ENCODE measurements at regions not wholly inside any gene's neighbourhood (a gene's known extent, or its start where the extent isn't known, plus 50 kb on each side); places are given as distances from the start of the nearest gene placed in this dataset.

GRCh38 chr3:101979033-101979432, 129.7 kb downstream of the NFKBIZ start:
- Histone ChIP-seq H3K79me2 (ENCODE audit: control insufficient read depth, insufficient read depth, low read length) (no peaks in the 10 kb centered on the region), H3K4me3 (replicated peaks in 1 of 3; ENCODE audit: insufficient read depth in 1 of 3, low read depth in 1 of 3, low read length in 3 of 3) (no peak overlapping the region), H3K9ac (replicated peaks; ENCODE audit: extremely low read depth, insufficient read depth, low read length) (no peak overlapping the region), H4K20me1 (replicated peaks; ENCODE audit: control insufficient read depth, extremely low read depth, insufficient read depth, low read length) (no peaks in the 10 kb centered on the region), H3K4me2 (ENCODE audit: insufficient read depth, low read length) (no peak overlapping the region), H3K9me3 (replicated peaks; ENCODE audit: control insufficient read depth, insufficient read depth, low read length) (no peaks in the 10 kb centered on the region), H3K9me1 (replicated peaks; ENCODE audit: control insufficient read depth, extremely low read depth, insufficient read depth, low read length) (no peaks in the 10 kb centered on the region), H3K27me3 (ENCODE audit: control insufficient read depth in 2 of 2, insufficient read depth in 2 of 2, low read length in 2 of 2) (no peaks in the 10 kb centered on the region), H3K4me1 (ENCODE audit: control insufficient read depth, extremely low read depth, insufficient read depth, low read length) (no peaks in the 10 kb centered on the region), H3K27ac (ENCODE audit: insufficient read depth, low read depth, low read length) (no peak overlapping the region), H3K36me3 (ENCODE audit: control insufficient read depth in 2 of 2, extremely low read depth in 1 of 2, insufficient read depth in 2 of 2, low read length in 2 of 2) (no peaks in the 10 kb centered on the region), H2AFZ (ENCODE audit: low read depth, low read length) (no peak overlapping the region)
- intact Hi-C loops (cut with micrococcal nuclease) (no loop called here), dilution Hi-C loops (cut with MboI; ENCODE audit: extremely low pct_ligation_motif_present, low sequenced_read_pairs) (no loop called here)
- FAIRE-seq (no peak), DNase-seq (ENCODE audit: low read depth, low spot score) (no peak)
- TF ChIP-seq GATA2 (IDR thresholded peaks at IDR 0.05; ENCODE audit: insufficient read depth, insufficient read length, low read depth, low read length) = no peak
- TF ChIP-seq FOS (IDR thresholded peaks at IDR 0.05; ENCODE audit: borderline replicate concordance, insufficient read depth, low read length) = no peak
- TF ChIP-seq EZH2 (IDR thresholded peaks at IDR 0.05; ENCODE audit: borderline replicate concordance, low read depth, low read length, severe bottlenecking) = no peak
- no peak for TF ChIP-seq POLR2AphosphoS5 (IDR thresholded peaks at IDR 0.05; ENCODE audit: insufficient read depth, low read depth, low read length)
- ChIA-PET CTCF (interaction anchor here (1.6 kb wide), 1 partner anchor 250 kb away, joined by 7 read pairs; no protein-coding TSS in a partner anchor), POLR2A (no interaction called here)
- no TSS peak for BruUV-seq (replicated peaks)

- no peaks in the 10 kb centered on the region for H4K20me1 ChIP-seq (replicated peaks; ENCODE audit: control insufficient read depth, extremely low read depth, insufficient read depth, low read length)
- TF ChIP-seq MAX (IDR thresholded peaks at IDR 0.05; ENCODE audit: insufficient read depth, insufficient read length) (no peak), GATA2 (IDR thresholded peaks at IDR 0.05; ENCODE audit: insufficient read depth, insufficient read length, low read depth, low read length) (no peak)
- no peaks in the 10 kb centered on the region for H3K9me1 ChIP-seq (replicated peaks; ENCODE audit: control insufficient read depth, extremely low read depth, insufficient read depth, low read length)
- CTCF ChIA-PET = interaction anchor here (1.7 kb wide), 1 partner anchor 245 kb away, joined by 5 read pairs; no protein-coding TSS in a partner anchor
- H3K4me3 ChIP-seq (replicated peaks in 1 of 3; ENCODE audit: insufficient read depth in 1 of 3, low read depth in 1 of 3, low read length in 3 of 3) = no peak overlapping the region
- H3K27me3 ChIP-seq (ENCODE audit: control insufficient read depth in 2 of 2, insufficient read depth in 2 of 2, low read length in 2 of 2) = no peaks in the 10 kb centered on the region
- no peaks in the 10 kb centered on the region for H3K9me3 ChIP-seq (replicated peaks; ENCODE audit: control insufficient read depth, insufficient read depth, low read length)
- POLR2A ChIA-PET = no interaction called here
- no peak overlapping the region for H2AFZ ChIP-seq (ENCODE audit: low read depth, low read length)
- intact Hi-C loops (cut with micrococcal nuclease) (no loop called here), dilution Hi-C loops (cut with MboI; ENCODE audit: extremely low pct_ligation_motif_present, low sequenced_read_pairs) (no loop called here)
- FAIRE-seq = no peak
- H3K36me3 ChIP-seq (ENCODE audit: control insufficient read depth in 2 of 2, extremely low read depth in 1 of 2, insufficient read depth in 2 of 2, low read length in 2 of 2) = no peaks in the 10 kb centered on the region
- no peak overlapping the region for H3K27ac ChIP-seq (ENCODE audit: insufficient read depth, low read depth, low read length)
- no peak for DNase-seq (ENCODE audit: low read depth, low spot score)
- no TSS peak for BruUV-seq (replicated peaks)
- H3K9ac ChIP-seq (replicated peaks; ENCODE audit: extremely low read depth, insufficient read depth, low read length) = no peak overlapping the region
- H3K79me2 ChIP-seq (ENCODE audit: control insufficient read depth, insufficient read depth, low read length) = no peaks in the 10 kb centered on the region
- no peak overlapping the region for H3K4me2 ChIP-seq (ENCODE audit: insufficient read depth, low read length)
- H3K4me1 ChIP-seq (ENCODE audit: control insufficient read depth, extremely low read depth, insufficient read depth, low read length) = no peaks in the 10 kb centered on the region
These were observed 135.0 kb downstream of the NFKBIZ start for GRCh38 chr3:101984356-101984755.
